WTC11 (cell line): ENCODE measurements at regions not wholly inside any gene's neighbourhood (a gene's known extent, or its start where the extent isn't known, plus 50 kb on each side); places are given as distances from the start of the nearest gene placed in this dataset.

ENCODE experiments used
- ATAC-seq: fragments of 200-7000 bp; cut with Tn5 transposase; 2 replicates; pipeline ENCODE4 v1.10.0; 2021; ENCODE audit warnings: mild to moderate bottlenecking, moderate library complexity
- CTCF ChIA-PET: fragments of 300-600 bp; sonication (Branson Sonifier 250); formaldehyde crosslinking; loops from one replicate; lab custom pipeline; 2021; ENCODE audit warnings: antibody characterized with exemption; lab: Charles Lee
- POLR2A ChIA-PET: fragments of 350-600 bp; sonication (Branson Sonifier 250); formaldehyde crosslinking; loops from one replicate; lab custom pipeline; 2021; ENCODE audit warnings: antibody characterized with exemption; lab: Charles Lee
- DNase-seq: peaks from one replicate; pipeline ENCODE4 v3.0.0; 2021; ENCODE audit warnings: low spot score
- H3K27ac Mint-ChIP-seq: 2 replicates; pipeline ENCODE4 v1.8.0; 2021; ENCODE audit warnings: mixed read lengths
- H3K27me3 Mint-ChIP-seq: 2 replicates; pipeline ENCODE4 v1.8.0; 2021; ENCODE audit warnings: low read depth, mild to moderate bottlenecking, moderate library complexity, mixed read lengths
- H3K36me3 Mint-ChIP-seq: 2 replicates; pipeline ENCODE4 v1.8.0; 2021; ENCODE audit warnings: mixed read lengths
- H3K4me1 Mint-ChIP-seq: 2 replicates; pipeline ENCODE4 v1.8.0; 2022; ENCODE audit warnings: mixed read lengths
- H3K4me3 Mint-ChIP-seq: 2 replicates; pipeline ENCODE4 v1.8.0; 2021; ENCODE audit warnings: mild to moderate bottlenecking, moderate library complexity, mixed read lengths
- H3K9me3 Mint-ChIP-seq: 2 replicates; pipeline ENCODE4 v1.8.0; 2021; ENCODE audit warnings: mixed read lengths
- AR ChIP-seq: fragments of 250-450 bp; sonication (Bioruptor Pico); IDR thresholded peaks from 2 replicates; pipeline ENCODE4 v1.9.0; 2021; ENCODE audit warnings: mild to moderate bottlenecking
- E2F1 ChIP-seq: sonication (generic); formaldehyde crosslinking; IDR thresholded peaks from 2 replicates; pipeline ENCODE4 v1.8.0; 2022; ENCODE audit warnings: mild to moderate bottlenecking, missing genetic modification reagents
- ELF4 ChIP-seq: sonication (generic); formaldehyde crosslinking; IDR thresholded peaks from 2 replicates; pipeline ENCODE4 v1.8.1; 2022; ENCODE audit warnings: low read depth, mild to moderate bottlenecking, moderate library complexity, missing genetic modification reagents
- FOXP1 ChIP-seq: sonication (generic); formaldehyde crosslinking; IDR thresholded peaks from 2 replicates; pipeline ENCODE4 v1.8.0; 2022; ENCODE audit warnings: missing genetic modification reagents, mild to moderate bottlenecking, moderate library complexity, borderline replicate concordance
- HMGXB4 ChIP-seq: sonication (generic); formaldehyde crosslinking; IDR thresholded peaks from 2 replicates; pipeline ENCODE4 v1.8.1; 2023; ENCODE audit warnings: mild to moderate bottlenecking, moderate library complexity, missing genetic modification reagents
- MYBL2 ChIP-seq: sonication (generic); formaldehyde crosslinking; IDR thresholded peaks from 2 replicates; pipeline ENCODE4 v1.8.1; 2023; ENCODE audit warnings: mild to moderate bottlenecking, moderate library complexity, missing genetic modification reagents
- SP1 ChIP-seq: sonication (generic); formaldehyde crosslinking; conservative IDR thresholded peaks from 2 replicates; pipeline ENCODE4 v1.8.1; 2022; ENCODE audit warnings: missing genetic modification reagents
- USF2 ChIP-seq: sonication (generic); formaldehyde crosslinking; IDR thresholded peaks from 2 replicates; pipeline ENCODE4 v1.8.1; 2023; ENCODE audit warnings: mild to moderate bottlenecking, missing genetic modification reagents, moderate library complexity
- ZBTB21 ChIP-seq: sonication (generic); formaldehyde crosslinking; IDR thresholded peaks from 2 replicates; pipeline ENCODE4 v1.8.1; 2023; ENCODE audit warnings: mild to moderate bottlenecking, missing genetic modification reagents, borderline replicate concordance
- ZNF138 ChIP-seq: sonication (generic); formaldehyde crosslinking; conservative IDR thresholded peaks from 2 replicates; pipeline ENCODE4 v1.8.1; 2022; ENCODE audit warnings: mild to moderate bottlenecking, moderate library complexity, missing genetic modification reagents
- ZNF232 ChIP-seq: sonication (generic); formaldehyde crosslinking; IDR thresholded peaks from 2 replicates; pipeline ENCODE4 v1.8.0; 2022; ENCODE audit warnings: mild to moderate bottlenecking, missing genetic modification reagents
- ZNF263 ChIP-seq: sonication (generic); formaldehyde crosslinking; IDR thresholded peaks from 2 replicates; pipeline ENCODE4 v1.8.1; 2022; ENCODE audit warnings: low read depth, mild to moderate bottlenecking, moderate library complexity, missing genetic modification reagents
- ZNF425 ChIP-seq: fragments of 250-450 bp; sonication (Bioruptor Pico); conservative IDR thresholded peaks from 2 replicates; pipeline ENCODE4 v1.9.0; 2021; ENCODE audit warnings: mild to moderate bottlenecking

- no peak overlapping the region for H3K27ac Mint-ChIP-seq
- TF ChIP-seq ZNF138 (no peak), AR (CRISPR knock-in tag) (no peak), HMGXB4 (CRISPR knock-in tag) (no peak), FOXP1 (CRISPR knock-in tag) (no peak), MYBL2 (CRISPR knock-in tag) (no peak), ZNF263 (no peak), USF2 (CRISPR knock-in tag) (no peak)
- TF ChIP-seq, all 79 proteins: peak for 0
- no peaks in the 10 kb centered on the region for H3K27me3 Mint-ChIP-seq
- ATAC-seq (no peak), DNase-seq (no peak)
- peaks cover 8% of the 10 kb centered on the region for H3K4me1 Mint-ChIP-seq
- POLR2A ChIA-PET, result no interaction called here
- no peaks in the 10 kb centered on the region for H3K36me3 Mint-ChIP-seq
- H3K9me3 Mint-ChIP-seq, result peaks cover 8% of the 10 kb centered on the region; the same call in 1 of the 2 replicates
- H3K4me3 Mint-ChIP-seq, result no peak overlapping the region
- CTCF ChIA-PET, result interaction anchor here (0.7 kb wide), 1 partner anchor 90 kb away, joined by 3 read pairs; no protein-coding TSS in a partner anchor
Observed at GRCh38 chr4:54493862-54494261, 163.9 kb upstream of the KIT start.

- no peak overlapping the region for H3K27ac Mint-ChIP-seq
- peaks cover 8% of the 10 kb centered on the region; the same call in 1 of the 2 replicates for H3K9me3 Mint-ChIP-seq
- H3K4me3 Mint-ChIP-seq, result no peak overlapping the region
- no peaks in the 10 kb centered on the region for H3K27me3 Mint-ChIP-seq
- no peaks in the 10 kb centered on the region for H3K36me3 Mint-ChIP-seq
- POLR2A ChIA-PET, result no interaction called here
- TF ChIP-seq ELF4 (CRISPR knock-in tag), result no peak
- no peak for TF ChIP-seq ZNF425 (CRISPR knock-in tag)
- TF ChIP-seq AR (CRISPR knock-in tag), result no peak
- TF ChIP-seq E2F1, result no peak
- TF ChIP-seq ZNF232, result no peak
- no peak for TF ChIP-seq ZBTB21 (CRISPR knock-in tag)
- no peak for TF ChIP-seq SP1 (CRISPR knock-in tag)
- TF ChIP-seq ZNF263, result no peak
- CTCF ChIA-PET, result no interaction called here
- peaks cover 20% of the 10 kb centered on the region for H3K4me1 Mint-ChIP-seq
- no peak for DNase-seq
- ATAC-seq, result no peak
Observed at GRCh38 chr4:54495091-54495490, 162.7 kb upstream of the KIT start.
